Sigmoid colon (tissue), 4 donors: ENCODE measurements at regions not wholly inside any gene's neighbourhood (a gene's known extent, or its start where the extent isn't known, plus 50 kb on each side); places are given as distances from the start of the nearest gene placed in this dataset.

ENCODE experiments used
- EP300 ChIP-seq, 4 donors: sonication (generic); formaldehyde crosslinking; IDR thresholded peaks; one replicate each; pipeline ENCODE4 v1.6.1; 2017; ENCODE audit warnings: antibody characterized with exemption in 4 of 4
- POLR2A ChIP-seq, 2 donors: fragments of 450-650 bp; IDR thresholded peaks; one replicate each; pipeline ENCODE4 v1.6.1; 2016; ENCODE audit warnings: antibody characterized with exemption in 2 of 2, mild to moderate bottlenecking in 2 of 2, moderate library complexity in 2 of 2
- POLR2AphosphoS5 ChIP-seq, 4 donors: sonication (generic); formaldehyde crosslinking; IDR thresholded peaks; one replicate each; pipeline ENCODE4 v1.6.1; 2017; ENCODE audit warnings: antibody characterized with exemption in 4 of 4
- TF ChIP-seq, protein P1 (sequence below), 4 experiments: fragments of 450-650 bp in 3 of 4; fragments of 200-600 bp in 1 of 4; IDR thresholded peaks; one replicate each; pipeline ENCODE4 v1.5.1; 2016 to 2019; ENCODE audit warnings: antibody characterized with exemption in 4 of 4, mild to moderate bottlenecking in 3 of 4, moderate library complexity in 2 of 4

DNA sequence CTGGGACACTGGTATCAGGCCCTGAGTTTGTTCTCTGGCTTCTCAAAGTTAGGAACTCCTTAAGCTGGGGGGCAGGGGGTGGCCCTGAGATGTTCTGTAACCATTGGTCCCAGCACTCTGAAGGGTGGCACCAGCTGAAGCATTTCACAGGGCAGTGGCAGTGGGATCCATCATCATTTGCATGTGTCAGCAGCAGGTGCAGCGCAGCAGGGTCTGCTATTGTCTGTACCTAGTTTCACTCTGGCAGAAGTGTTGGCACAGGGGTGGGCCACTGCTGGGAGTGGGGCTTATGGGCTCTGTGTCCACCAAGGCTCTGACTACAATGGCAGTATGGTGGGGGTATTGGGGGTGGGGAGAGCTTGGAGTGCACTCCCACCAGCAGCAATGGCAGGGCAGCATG lies 460.4 kb upstream of the ZNF804A start:
- TF ChIP-seq POLR2AphosphoS5 (IDR thresholded peaks at IDR 0.05) (no peak), POLR2A (IDR thresholded peaks at IDR 0.05) (no peak), EP300 (IDR thresholded peaks at IDR 0.05) (no peak)
- TF ChIP-seq, protein P1, sequence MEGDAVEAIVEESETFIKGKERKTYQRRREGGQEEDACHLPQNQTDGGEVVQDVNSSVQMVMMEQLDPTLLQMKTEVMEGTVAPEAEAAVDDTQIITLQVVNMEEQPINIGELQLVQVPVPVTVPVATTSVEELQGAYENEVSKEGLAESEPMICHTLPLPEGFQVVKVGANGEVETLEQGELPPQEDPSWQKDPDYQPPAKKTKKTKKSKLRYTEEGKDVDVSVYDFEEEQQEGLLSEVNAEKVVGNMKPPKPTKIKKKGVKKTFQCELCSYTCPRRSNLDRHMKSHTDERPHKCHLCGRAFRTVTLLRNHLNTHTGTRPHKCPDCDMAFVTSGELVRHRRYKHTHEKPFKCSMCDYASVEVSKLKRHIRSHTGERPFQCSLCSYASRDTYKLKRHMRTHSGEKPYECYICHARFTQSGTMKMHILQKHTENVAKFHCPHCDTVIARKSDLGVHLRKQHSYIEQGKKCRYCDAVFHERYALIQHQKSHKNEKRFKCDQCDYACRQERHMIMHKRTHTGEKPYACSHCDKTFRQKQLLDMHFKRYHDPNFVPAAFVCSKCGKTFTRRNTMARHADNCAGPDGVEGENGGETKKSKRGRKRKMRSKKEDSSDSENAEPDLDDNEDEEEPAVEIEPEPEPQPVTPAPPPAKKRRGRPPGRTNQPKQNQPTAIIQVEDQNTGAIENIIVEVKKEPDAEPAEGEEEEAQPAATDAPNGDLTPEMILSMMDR (IDR thresholded peaks at IDR 0.05) = no peak
